ENCODE measurements at regions not wholly inside any gene's neighbourhood (a gene's known extent, or its start where the extent isn't known, plus 50 kb on each side); places are given as distances from the start of the nearest gene placed in this dataset.

GRCh38 chr16:66058832-66059231, 307.7 kb upstream of the CDH5 start:
- Histone ChIP-seq H3K4me1 (ENCODE audit: insufficient read depth, low read length) (no peaks in the 10 kb centered on the region), H3K4me3 (ENCODE audit: low read length) (no peak overlapping the region), H3K27me3 (ENCODE audit: low read length) (no peaks in the 10 kb centered on the region), H3F3A (ENCODE audit: low read length, unreplicated experiment) (no peaks in the 10 kb centered on the region), H2AFZ (ENCODE audit: low read length) (no peak overlapping the region), H4K20me1 (ENCODE audit: low read length) (no peaks in the 10 kb centered on the region), H3K27ac (ENCODE audit: low read length) (no peak overlapping the region), H3K9me3 (ENCODE audit: low read length) (no peaks in the 10 kb centered on the region), H3K4me2 (ENCODE audit: low read length) (no peak overlapping the region), H3K9ac (ENCODE audit: low read length) (no peak overlapping the region), H3K79me2 (ENCODE audit: low read length) (no peaks in the 10 kb centered on the region), H3K9me2 (replicated peaks; ENCODE audit: low read length) (no peaks in the 10 kb centered on the region), H3K36me3 (ENCODE audit: low read depth, low read length) (no peaks in the 10 kb centered on the region)
- TF ChIP-seq EZH2phosphoT487 (IDR thresholded peaks at IDR 0.05; ENCODE audit: borderline replicate concordance, low read length) (no peak), EZH2 (IDR thresholded peaks at IDR 0.05; ENCODE audit: low read length, unreplicated experiment) (no peak)
- TF ChIP-seq, protein P1, sequence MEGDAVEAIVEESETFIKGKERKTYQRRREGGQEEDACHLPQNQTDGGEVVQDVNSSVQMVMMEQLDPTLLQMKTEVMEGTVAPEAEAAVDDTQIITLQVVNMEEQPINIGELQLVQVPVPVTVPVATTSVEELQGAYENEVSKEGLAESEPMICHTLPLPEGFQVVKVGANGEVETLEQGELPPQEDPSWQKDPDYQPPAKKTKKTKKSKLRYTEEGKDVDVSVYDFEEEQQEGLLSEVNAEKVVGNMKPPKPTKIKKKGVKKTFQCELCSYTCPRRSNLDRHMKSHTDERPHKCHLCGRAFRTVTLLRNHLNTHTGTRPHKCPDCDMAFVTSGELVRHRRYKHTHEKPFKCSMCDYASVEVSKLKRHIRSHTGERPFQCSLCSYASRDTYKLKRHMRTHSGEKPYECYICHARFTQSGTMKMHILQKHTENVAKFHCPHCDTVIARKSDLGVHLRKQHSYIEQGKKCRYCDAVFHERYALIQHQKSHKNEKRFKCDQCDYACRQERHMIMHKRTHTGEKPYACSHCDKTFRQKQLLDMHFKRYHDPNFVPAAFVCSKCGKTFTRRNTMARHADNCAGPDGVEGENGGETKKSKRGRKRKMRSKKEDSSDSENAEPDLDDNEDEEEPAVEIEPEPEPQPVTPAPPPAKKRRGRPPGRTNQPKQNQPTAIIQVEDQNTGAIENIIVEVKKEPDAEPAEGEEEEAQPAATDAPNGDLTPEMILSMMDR (conservative IDR thresholded peaks at IDR 0.05; ENCODE audit: low read depth, low read length), result no peak
- DNase-seq (no peak), ATAC-seq (no peak)
- ChIA-PET CTCF (no interaction called here), POLR2A (ENCODE audit: unreplicated experiment) (no interaction called here)
- no TSS peak for BruUV-seq (replicated peaks)
- intact Hi-C loops (cut with micrococcal nuclease), result no loop called here

GRCh38 chr16:66058172-66058691, 308.3 kb upstream of the CDH5 start:
- Histone ChIP-seq H2AFZ (ENCODE audit: low read length) (no peak overlapping the region), H3F3A (ENCODE audit: low read length, unreplicated experiment) (no peaks in the 10 kb centered on the region), H3K4me1 (ENCODE audit: insufficient read depth, low read length) (no peaks in the 10 kb centered on the region), H3K27ac (ENCODE audit: low read length) (no peak overlapping the region), H4K20me1 (ENCODE audit: low read length) (no peaks in the 10 kb centered on the region), H3K9me3 (ENCODE audit: low read length) (no peaks in the 10 kb centered on the region), H3K4me3 (ENCODE audit: low read length) (no peak overlapping the region), H3K79me2 (ENCODE audit: low read length) (no peaks in the 10 kb centered on the region), H3K4me2 (ENCODE audit: low read length) (no peak overlapping the region), H3K9me2 (replicated peaks; ENCODE audit: low read length) (no peaks in the 10 kb centered on the region), H3K36me3 (ENCODE audit: low read depth, low read length) (no peaks in the 10 kb centered on the region), H3K27me3 (ENCODE audit: low read length) (no peaks in the 10 kb centered on the region), H3K9ac (ENCODE audit: low read length) (no peak overlapping the region)
- BruUV-seq (replicated peaks), result no TSS peak
- no peak for ATAC-seq
- TF ChIP-seq EZH2 (IDR thresholded peaks at IDR 0.05; ENCODE audit: low read length, unreplicated experiment), result no peak
- no peak for TF ChIP-seq EZH2phosphoT487 (IDR thresholded peaks at IDR 0.05; ENCODE audit: borderline replicate concordance, low read length)
- TF ChIP-seq, protein P1 (conservative IDR thresholded peaks at IDR 0.05; ENCODE audit: low read depth, low read length), result no peak
- no peak for DNase-seq
- ChIA-PET CTCF (no interaction called here), POLR2A (ENCODE audit: unreplicated experiment) (no interaction called here)
- intact Hi-C loops (cut with micrococcal nuclease), result no loop called here

- ATAC-seq, result no peak
- POLR2A ChIA-PET (ENCODE audit: unreplicated experiment), result no interaction called here
These were observed 309.4 kb upstream of the CDH5 start for GRCh38 chr16:66057057-66057456.

More at GRCh38 chr16:66057057-66057456, 309.4 kb upstream of the CDH5 start:
- no peaks in the 10 kb centered on the region for H3K79me2 ChIP-seq (ENCODE audit: low read length)
- intact Hi-C loops (cut with micrococcal nuclease), result no loop called here
- no peak overlapping the region for H2AFZ ChIP-seq (ENCODE audit: low read length)
- CTCF ChIA-PET, result no interaction called here
- H3K27ac ChIP-seq (ENCODE audit: low read length), result no peak overlapping the region
- no peaks in the 10 kb centered on the region for H4K20me1 ChIP-seq (ENCODE audit: low read length)
- H3K4me1 ChIP-seq (ENCODE audit: insufficient read depth, low read length), result no peaks in the 10 kb centered on the region
- no peaks in the 10 kb centered on the region for H3K36me3 ChIP-seq (ENCODE audit: low read depth, low read length)
- no peak overlapping the region for H3K9ac ChIP-seq (ENCODE audit: low read length)
- no peaks in the 10 kb centered on the region for H3K9me2 ChIP-seq (replicated peaks; ENCODE audit: low read length)
- no peak overlapping the region for H3K4me2 ChIP-seq (ENCODE audit: low read length)
- DNase-seq, result no peak
- no peaks in the 10 kb centered on the region for H3K27me3 ChIP-seq (ENCODE audit: low read length)
- no peaks in the 10 kb centered on the region for H3F3A ChIP-seq (ENCODE audit: low read length, unreplicated experiment)
- no peak overlapping the region for H3K4me3 ChIP-seq (ENCODE audit: low read length)
- BruUV-seq (replicated peaks), result no TSS peak
- no peaks in the 10 kb centered on the region for H3K9me3 ChIP-seq (ENCODE audit: low read length)
- no peak for TF ChIP-seq EZH2phosphoT487 (IDR thresholded peaks at IDR 0.05; ENCODE audit: borderline replicate concordance, low read length)
- TF ChIP-seq, protein P1 (conservative IDR thresholded peaks at IDR 0.05; ENCODE audit: low read depth, low read length), result no peak
- no peak for TF ChIP-seq EZH2 (IDR thresholded peaks at IDR 0.05; ENCODE audit: low read length, unreplicated experiment)
